K562 (cell line): ENCODE measurements at regions not wholly inside any gene's neighbourhood (a gene's known extent, or its start where the extent isn't known, plus 50 kb on each side); places are given as distances from the start of the nearest gene placed in this dataset.

Experiments used
- CHD7 ChIP-seq: fragments of 200-600 bp; sonication (generic); IDR thresholded peaks from one replicate; pipeline ENCODE4 v1.6.1; 2012; ENCODE audit warnings: mild to moderate bottlenecking, low read depth, low read length, inconsistent platforms
- RFX5 ChIP-seq: IDR thresholded peaks from 2 replicates; pipeline ENCODE4 v1.6.1; 2011; ENCODE audit warnings: low read depth, mild to moderate bottlenecking, improper control_type of control experiment, low read length
- RHOXF2B ChIP-seq: fragments of 250-450 bp; sonication (Bioruptor Pico); conservative IDR thresholded peaks from 2 replicates; pipeline ENCODE4 v1.5.1; 2021
- ZNF830 ChIP-seq: fragments of 250-450 bp; sonication (Bioruptor Pico); IDR thresholded peaks from 2 replicates; pipeline ENCODE4 v1.5.0; 2021; ENCODE audit warnings: mild to moderate bottlenecking

GRCh38 chr14:83126076-83126475 lies 1592.4 kb upstream of the SEL1L start (continued):
- TF ChIP-seq CHD7 (no peak), ZNF830 (no peak), RHOXF2B (CRISPR knock-in tag) (no peak), RFX5 (no peak)
